ENCODE measurements at regions not wholly inside any gene's neighbourhood (a gene's known extent, or its start where the extent isn't known, plus 50 kb on each side); places are given as distances from the start of the nearest gene placed in this dataset.

DNA sequence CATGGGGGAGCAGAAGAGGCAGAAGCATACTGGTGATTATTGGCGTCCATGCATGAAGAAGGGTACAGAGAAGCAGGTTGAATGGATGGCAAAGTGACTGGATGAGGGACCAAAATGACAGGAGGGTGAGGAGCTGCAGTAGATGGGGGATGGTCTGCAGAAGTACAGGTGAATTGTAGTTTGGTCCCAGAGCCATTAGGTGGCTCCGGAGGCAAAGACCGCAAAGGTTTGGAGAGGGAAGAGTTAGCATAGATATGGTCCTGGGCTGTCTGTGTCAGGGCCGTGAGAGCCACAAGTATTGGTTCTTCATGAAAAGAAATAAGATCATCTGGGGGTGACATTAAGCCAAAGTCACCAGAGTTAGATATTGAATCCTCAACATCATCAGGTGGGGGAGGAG is 59.0 kb upstream of the ZNF726 start:
- H3K9me2 ChIP-seq (ENCODE audit: insufficient read depth): no peaks in the 10 kb centered on the region
- no peak overlapping the region for H3K4me3 ChIP-seq (replicated peaks in 1 of 2; ENCODE audit: low read depth in 1 of 2, low read length in 2 of 2)
- no peak overlapping the region for H2AFZ ChIP-seq (ENCODE audit: low read depth, low read length, poor library complexity, severe bottlenecking)
- peaks cover 4 to 8% of the 10 kb centered on the region in 2 experiments; a peak in 2 of 4 replicates for H3K9me3 ChIP-seq (ENCODE audit: control insufficient read depth in 1 of 2, insufficient read depth in 1 of 2, low read depth in 1 of 2, low read length in 2 of 2)
- no peak for TF ChIP-seq SP1 (IDR thresholded peaks at IDR 0.05; ENCODE audit: low read depth)
- no peak for TF ChIP-seq ZFX (IDR thresholded peaks at IDR 0.05)
- TF ChIP-seq EZH2 (IDR thresholded peaks at IDR 0.05): no peak
- no peak for TF ChIP-seq POLR2AphosphoS5 (IDR thresholded peaks at IDR 0.05; ENCODE audit: low read depth, low read length)
- no peak for TF ChIP-seq YY1 (IDR thresholded peaks at IDR 0.05; ENCODE audit: extremely low read depth, insufficient replicate concordance, low read depth, low read length)
- TF ChIP-seq, protein P1, sequence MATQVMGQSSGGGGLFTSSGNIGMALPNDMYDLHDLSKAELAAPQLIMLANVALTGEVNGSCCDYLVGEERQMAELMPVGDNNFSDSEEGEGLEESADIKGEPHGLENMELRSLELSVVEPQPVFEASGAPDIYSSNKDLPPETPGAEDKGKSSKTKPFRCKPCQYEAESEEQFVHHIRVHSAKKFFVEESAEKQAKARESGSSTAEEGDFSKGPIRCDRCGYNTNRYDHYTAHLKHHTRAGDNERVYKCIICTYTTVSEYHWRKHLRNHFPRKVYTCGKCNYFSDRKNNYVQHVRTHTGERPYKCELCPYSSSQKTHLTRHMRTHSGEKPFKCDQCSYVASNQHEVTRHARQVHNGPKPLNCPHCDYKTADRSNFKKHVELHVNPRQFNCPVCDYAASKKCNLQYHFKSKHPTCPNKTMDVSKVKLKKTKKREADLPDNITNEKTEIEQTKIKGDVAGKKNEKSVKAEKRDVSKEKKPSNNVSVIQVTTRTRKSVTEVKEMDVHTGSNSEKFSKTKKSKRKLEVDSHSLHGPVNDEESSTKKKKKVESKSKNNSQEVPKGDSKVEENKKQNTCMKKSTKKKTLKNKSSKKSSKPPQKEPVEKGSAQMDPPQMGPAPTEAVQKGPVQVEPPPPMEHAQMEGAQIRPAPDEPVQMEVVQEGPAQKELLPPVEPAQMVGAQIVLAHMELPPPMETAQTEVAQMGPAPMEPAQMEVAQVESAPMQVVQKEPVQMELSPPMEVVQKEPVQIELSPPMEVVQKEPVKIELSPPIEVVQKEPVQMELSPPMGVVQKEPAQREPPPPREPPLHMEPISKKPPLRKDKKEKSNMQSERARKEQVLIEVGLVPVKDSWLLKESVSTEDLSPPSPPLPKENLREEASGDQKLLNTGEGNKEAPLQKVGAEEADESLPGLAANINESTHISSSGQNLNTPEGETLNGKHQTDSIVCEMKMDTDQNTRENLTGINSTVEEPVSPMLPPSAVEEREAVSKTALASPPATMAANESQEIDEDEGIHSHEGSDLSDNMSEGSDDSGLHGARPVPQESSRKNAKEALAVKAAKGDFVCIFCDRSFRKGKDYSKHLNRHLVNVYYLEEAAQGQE (IDR thresholded peaks at IDR 0.05; ENCODE audit: low read depth): no peak
- TF ChIP-seq, protein P2, sequence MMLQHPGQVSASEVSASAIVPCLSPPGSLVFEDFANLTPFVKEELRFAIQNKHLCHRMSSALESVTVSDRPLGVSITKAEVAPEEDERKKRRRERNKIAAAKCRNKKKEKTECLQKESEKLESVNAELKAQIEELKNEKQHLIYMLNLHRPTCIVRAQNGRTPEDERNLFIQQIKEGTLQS (IDR thresholded peaks at IDR 0.05): no peak
- no peak for TF ChIP-seq JUND (IDR thresholded peaks at IDR 0.05)
- no peak for TF ChIP-seq RAD21 (IDR thresholded peaks at IDR 0.05; ENCODE audit: low read depth)
- TF ChIP-seq ELF1 (IDR thresholded peaks at IDR 0.05; ENCODE audit: borderline replicate concordance, low read depth): no peak
- no peak for TF ChIP-seq ZNF274 (IDR thresholded peaks at IDR 0.05; ENCODE audit: low read depth, low read length)
- TF ChIP-seq CEBPB (IDR thresholded peaks at IDR 0.05; ENCODE audit: low read depth): no peak
- TF ChIP-seq, protein P3, sequence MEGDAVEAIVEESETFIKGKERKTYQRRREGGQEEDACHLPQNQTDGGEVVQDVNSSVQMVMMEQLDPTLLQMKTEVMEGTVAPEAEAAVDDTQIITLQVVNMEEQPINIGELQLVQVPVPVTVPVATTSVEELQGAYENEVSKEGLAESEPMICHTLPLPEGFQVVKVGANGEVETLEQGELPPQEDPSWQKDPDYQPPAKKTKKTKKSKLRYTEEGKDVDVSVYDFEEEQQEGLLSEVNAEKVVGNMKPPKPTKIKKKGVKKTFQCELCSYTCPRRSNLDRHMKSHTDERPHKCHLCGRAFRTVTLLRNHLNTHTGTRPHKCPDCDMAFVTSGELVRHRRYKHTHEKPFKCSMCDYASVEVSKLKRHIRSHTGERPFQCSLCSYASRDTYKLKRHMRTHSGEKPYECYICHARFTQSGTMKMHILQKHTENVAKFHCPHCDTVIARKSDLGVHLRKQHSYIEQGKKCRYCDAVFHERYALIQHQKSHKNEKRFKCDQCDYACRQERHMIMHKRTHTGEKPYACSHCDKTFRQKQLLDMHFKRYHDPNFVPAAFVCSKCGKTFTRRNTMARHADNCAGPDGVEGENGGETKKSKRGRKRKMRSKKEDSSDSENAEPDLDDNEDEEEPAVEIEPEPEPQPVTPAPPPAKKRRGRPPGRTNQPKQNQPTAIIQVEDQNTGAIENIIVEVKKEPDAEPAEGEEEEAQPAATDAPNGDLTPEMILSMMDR (IDR thresholded peaks at IDR 0.05 in 2 of 3, conservative IDR thresholded peaks at IDR 0.05 in 1 of 3; ENCODE audit: borderline replicate concordance in 1 of 3, insufficient read depth in 1 of 3, low read depth in 2 of 3, low read length in 2 of 3): no peak
- no peak for TF ChIP-seq CBX3 (IDR thresholded peaks at IDR 0.05; ENCODE audit: low read depth)
- TF ChIP-seq, protein P4, sequence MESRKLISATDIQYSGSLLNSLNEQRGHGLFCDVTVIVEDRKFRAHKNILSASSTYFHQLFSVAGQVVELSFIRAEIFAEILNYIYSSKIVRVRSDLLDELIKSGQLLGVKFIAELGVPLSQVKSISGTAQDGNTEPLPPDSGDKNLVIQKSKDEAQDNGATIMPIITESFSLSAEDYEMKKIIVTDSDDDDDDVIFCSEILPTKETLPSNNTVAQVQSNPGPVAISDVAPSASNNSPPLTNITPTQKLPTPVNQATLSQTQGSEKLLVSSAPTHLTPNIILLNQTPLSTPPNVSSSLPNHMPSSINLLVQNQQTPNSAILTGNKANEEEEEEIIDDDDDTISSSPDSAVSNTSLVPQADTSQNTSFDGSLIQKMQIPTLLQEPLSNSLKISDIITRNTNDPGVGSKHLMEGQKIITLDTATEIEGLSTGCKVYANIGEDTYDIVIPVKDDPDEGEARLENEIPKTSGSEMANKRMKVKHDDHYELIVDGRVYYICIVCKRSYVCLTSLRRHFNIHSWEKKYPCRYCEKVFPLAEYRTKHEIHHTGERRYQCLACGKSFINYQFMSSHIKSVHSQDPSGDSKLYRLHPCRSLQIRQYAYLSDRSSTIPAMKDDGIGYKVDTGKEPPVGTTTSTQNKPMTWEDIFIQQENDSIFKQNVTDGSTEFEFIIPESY (IDR thresholded peaks at IDR 0.05; ENCODE audit: extremely low read depth, insufficient replicate concordance, low read length): no peak
- no peak for TF ChIP-seq EZH2phosphoT487 (IDR thresholded peaks at IDR 0.05; ENCODE audit: borderline replicate concordance)
- no peak for TF ChIP-seq POLR2A (IDR thresholded peaks at IDR 0.05; ENCODE audit: borderline replicate concordance, extremely low read depth, insufficient read depth, insufficient read length)
- no peak for TF ChIP-seq SRF (IDR thresholded peaks at IDR 0.05; ENCODE audit: low read depth)
- no peak for TF ChIP-seq FOSL1 (IDR thresholded peaks at IDR 0.05; ENCODE audit: low read depth)
- H3K79me2 ChIP-seq (ENCODE audit: insufficient read depth, low read length): no peaks in the 10 kb centered on the region
- H3K4me2 ChIP-seq (ENCODE audit: low read length): no peak overlapping the region
- no peak overlapping the region for H3K9ac ChIP-seq (ENCODE audit: low read length)
- no peaks in the 10 kb centered on the region for H4K20me1 ChIP-seq (ENCODE audit: insufficient read depth)
- POLR2A ChIA-PET: no interaction called here
- intact Hi-C loops (cut with micrococcal nuclease): no loop called here
- RAD21 ChIA-PET (ENCODE audit: low non-redundant PET in 1 of 2, low total read pairs in 2 of 2, uncharacterized antibody in 2 of 2, unreplicated experiment in 2 of 2): no interaction called here
- CTCF ChIA-PET: no interaction called here
- H3K4me1 ChIP-seq (ENCODE audit: control insufficient read depth in 1 of 2, insufficient read depth in 2 of 2, low read length in 2 of 2): no peaks in the 10 kb centered on the region
- no peak overlapping the region for H3K27ac ChIP-seq (ENCODE audit: low read depth, low read length)
- ATAC-seq (no peak), DNase-seq (ENCODE audit: low read depth, low spot score) (no peak)
- H3K36me3 ChIP-seq (ENCODE audit: control insufficient read depth in 1 of 2, insufficient read depth in 2 of 2, low read length in 2 of 2): no peaks in the 10 kb centered on the region
- H3K27me3 ChIP-seq (ENCODE audit: insufficient read depth, low read length): no peaks in the 10 kb centered on the region
- no TSS peak for BruUV-seq (replicated peaks)

Measured in HCT116 (cell line).